Activated CD8-positive, alpha-beta T cell treated with anti-CD3 and anti-CD28 coated beads for 36 hours (primary cell): ENCODE measurements at regions not wholly inside any gene's neighbourhood (a gene's known extent, or its start where the extent isn't known, plus 50 kb on each side); places are given as distances from the start of the nearest gene placed in this dataset.

Source experiments
- ATAC-seq: fragments of 200-7000 bp; cut with Tn5 transposase; one replicate; pipeline ENCODE4 v1.10.0; 2021; ENCODE audit warnings: mild to moderate bottlenecking, moderate library complexity
- CTCF ChIA-PET: fragments of 350-600 bp; sonication (Branson Sonifier 250); formaldehyde crosslinking; loops from one replicate; lab custom pipeline; 2021; ENCODE audit warnings: antibody characterized with exemption; lab: Charles Lee
- POLR2A ChIA-PET: fragments of 350-600 bp; sonication (Branson Sonifier 250); formaldehyde crosslinking; loops from one replicate; lab custom pipeline; 2021; ENCODE audit warnings: antibody characterized with exemption; lab: Charles Lee
- DNase-seq: peaks from one replicate; pipeline ENCODE4 v3.0.0-alpha.2; 2020
- H3K27ac Mint-ChIP-seq: one replicate; pipeline ENCODE4 v1.8.0; 2021; ENCODE audit warnings: mild to moderate bottlenecking, mixed read lengths
- H3K27me3 Mint-ChIP-seq: one replicate; pipeline ENCODE4 v1.8.0; 2021; ENCODE audit warnings: mixed read lengths
- H3K36me3 Mint-ChIP-seq: one replicate; pipeline ENCODE4 v1.8.0; 2021; ENCODE audit warnings: low read depth, mixed read lengths
- H3K4me1 Mint-ChIP-seq: one replicate; pipeline ENCODE4 v1.8.0; 2021; ENCODE audit warnings: low read depth, mixed read lengths
- H3K4me3 Mint-ChIP-seq: one replicate; pipeline ENCODE4 v1.8.0; 2021; ENCODE audit warnings: mild to moderate bottlenecking, moderate library complexity, mixed read lengths
- H3K9me3 Mint-ChIP-seq: one replicate; pipeline ENCODE4 v1.8.0; 2021; ENCODE audit warnings: mixed read lengths
- intact Hi-C: fragments of 100-400 bp; cut with micrococcal nuclease; formaldehyde crosslinking; loops from one replicate; pipeline ENCODE4 v1.10.0; 2022
- TF ChIP-seq, protein P1 (sequence below): fragments of 200-600 bp; IDR thresholded peaks from one replicate; pipeline ENCODE4 v1.8.0; 2022; ENCODE audit warnings: antibody characterized with exemption, mild to moderate bottlenecking

- DNase-seq: no peak
- ChIA-PET CTCF (interaction anchor here (0.9 to 1.4 kb wide), 2 partner anchors 9 to 90 kb away, joined by 3 to 4 read pairs; no protein-coding TSS in a partner anchor), POLR2A (interaction anchor here (1.1 to 3.5 kb wide), 2 partner anchors 12 to 29 kb away, joined by 3 to 22 read pairs; no protein-coding TSS in a partner anchor)
Measured at GRCh38 chr14:22479776-22480464, 109.1 kb downstream of the DAD1 start.

DNA sequence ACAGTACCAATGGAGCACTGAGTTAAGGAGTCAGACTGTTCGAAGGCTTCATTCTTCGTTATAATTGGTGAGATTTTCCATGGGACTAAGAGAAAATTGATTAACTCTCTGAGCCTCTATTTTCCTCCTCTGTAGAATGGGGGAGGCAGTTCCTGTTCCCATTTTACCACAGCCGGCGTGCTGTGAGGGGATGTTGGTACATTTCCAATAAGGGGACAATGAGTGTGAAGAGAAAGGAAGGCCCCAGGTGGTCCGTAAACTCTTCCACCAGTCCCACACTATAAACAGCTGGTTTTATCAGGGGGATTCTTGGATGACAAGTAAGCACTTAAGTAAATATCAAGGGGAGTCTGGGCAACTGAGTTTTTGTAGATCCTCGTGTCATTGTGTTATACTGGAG lies 109.9 kb downstream of the DAD1 start:
- no peak for DNase-seq
- intact Hi-C loops: loop anchor here (5.0 to 10.0 kb wide), 2 partner anchors 92 to 154 kb away; no protein-coding TSS in a partner anchor
- Mint-ChIP-seq H3K27ac (peak overlapping the region; percentile 81), H3K27me3 (no peaks in the 10 kb centered on the region), H3K9me3 (no peaks in the 10 kb centered on the region), H3K36me3 (peaks cover 17% of the 10 kb centered on the region), H3K4me1 (no peaks in the 10 kb centered on the region), H3K4me3 (peak overlapping the region; percentile 70)
- ChIA-PET CTCF (no interaction called here), POLR2A (interaction anchor here (0.7 kb wide), 1 partner anchor 21 kb away, joined by 3 read pairs; no protein-coding TSS in a partner anchor)
- no peak for ATAC-seq
- TF ChIP-seq, protein P1, sequence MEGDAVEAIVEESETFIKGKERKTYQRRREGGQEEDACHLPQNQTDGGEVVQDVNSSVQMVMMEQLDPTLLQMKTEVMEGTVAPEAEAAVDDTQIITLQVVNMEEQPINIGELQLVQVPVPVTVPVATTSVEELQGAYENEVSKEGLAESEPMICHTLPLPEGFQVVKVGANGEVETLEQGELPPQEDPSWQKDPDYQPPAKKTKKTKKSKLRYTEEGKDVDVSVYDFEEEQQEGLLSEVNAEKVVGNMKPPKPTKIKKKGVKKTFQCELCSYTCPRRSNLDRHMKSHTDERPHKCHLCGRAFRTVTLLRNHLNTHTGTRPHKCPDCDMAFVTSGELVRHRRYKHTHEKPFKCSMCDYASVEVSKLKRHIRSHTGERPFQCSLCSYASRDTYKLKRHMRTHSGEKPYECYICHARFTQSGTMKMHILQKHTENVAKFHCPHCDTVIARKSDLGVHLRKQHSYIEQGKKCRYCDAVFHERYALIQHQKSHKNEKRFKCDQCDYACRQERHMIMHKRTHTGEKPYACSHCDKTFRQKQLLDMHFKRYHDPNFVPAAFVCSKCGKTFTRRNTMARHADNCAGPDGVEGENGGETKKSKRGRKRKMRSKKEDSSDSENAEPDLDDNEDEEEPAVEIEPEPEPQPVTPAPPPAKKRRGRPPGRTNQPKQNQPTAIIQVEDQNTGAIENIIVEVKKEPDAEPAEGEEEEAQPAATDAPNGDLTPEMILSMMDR: no peak

More at GRCh38 chr14:22479776-22480464, 109.1 kb downstream of the DAD1 start:
- H3K4me1 Mint-ChIP-seq: no peaks in the 10 kb centered on the region
- no peaks in the 10 kb centered on the region for H3K27me3 Mint-ChIP-seq
- H3K36me3 Mint-ChIP-seq: peaks cover 19% of the 10 kb centered on the region
- ATAC-seq: no peak
- TF ChIP-seq, protein P1: no peak
- H3K9me3 Mint-ChIP-seq: no peaks in the 10 kb centered on the region
- peak overlapping the region; percentile 70 for H3K4me3 Mint-ChIP-seq
- intact Hi-C loops: loop anchor here (5.0 to 10.0 kb wide), 2 partner anchors 93 to 155 kb away; no protein-coding TSS in a partner anchor
- H3K27ac Mint-ChIP-seq: peak overlapping the region; percentile 81

- intact Hi-C loops: loop anchor here (5.0 to 10.0 kb wide), 2 partner anchors 91 to 154 kb away; no protein-coding TSS in a partner anchor
- DNase-seq (no peak), ATAC-seq (no peak)
- Mint-ChIP-seq H3K27me3 (no peaks in the 10 kb centered on the region), H3K4me1 (no peaks in the 10 kb centered on the region), H3K9me3 (no peaks in the 10 kb centered on the region), H3K27ac (peak overlapping the region; percentile 81), H3K4me3 (peak overlapping the region; percentile 70), H3K36me3 (peaks cover 12% of the 10 kb centered on the region)
- TF ChIP-seq, protein P1: no peak
- ChIA-PET POLR2A (interaction anchor here (0.7 kb wide), 1 partner anchor 22 kb away, joined by 3 read pairs; no protein-coding TSS in a partner anchor), CTCF (no interaction called here)
Measured at GRCh38 chr14:22478670-22479069, 110.4 kb downstream of the DAD1 start.

DNA sequence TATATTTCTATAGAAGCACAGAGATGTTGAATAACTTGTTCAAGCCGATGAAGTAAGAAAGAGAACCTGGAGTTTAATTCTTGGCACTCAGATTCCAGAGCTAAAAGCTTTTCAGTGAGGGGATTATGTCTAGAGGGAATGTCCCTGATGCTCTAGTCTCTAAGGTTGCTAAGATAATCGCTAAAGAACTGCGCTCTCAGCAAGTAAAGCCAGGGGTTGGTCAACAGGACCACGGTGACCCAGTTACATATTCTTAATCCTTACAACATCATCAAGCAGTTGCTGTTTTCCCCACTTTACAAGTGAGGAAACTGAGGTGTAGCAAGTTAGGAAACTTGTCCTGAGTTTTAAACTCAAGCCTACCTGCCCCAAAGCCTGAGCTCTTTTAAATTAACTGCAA lies 110.8 kb downstream of the DAD1 start:
- CTCF ChIA-PET: no interaction called here
- intact Hi-C loops: loop anchor here (5.0 to 10.0 kb wide), 2 partner anchors 91 to 153 kb away; no protein-coding TSS in a partner anchor
- POLR2A ChIA-PET: no interaction called here
- no peak overlapping the region for H3K27ac Mint-ChIP-seq
- TF ChIP-seq, protein P1: no peak
- no peaks in the 10 kb centered on the region for H3K27me3 Mint-ChIP-seq
- H3K9me3 Mint-ChIP-seq: no peaks in the 10 kb centered on the region
- H3K4me1 Mint-ChIP-seq: no peaks in the 10 kb centered on the region
- no peak overlapping the region for H3K4me3 Mint-ChIP-seq
- no peak for DNase-seq
- ATAC-seq: no peak
- peaks cover 12% of the 10 kb centered on the region for H3K36me3 Mint-ChIP-seq
